ENCODE measurements at regions not wholly inside any gene's neighbourhood (a gene's known extent, or its start where the extent isn't known, plus 50 kb on each side); places are given as distances from the start of the nearest gene placed in this dataset.

- DNase-seq = no peak
These were observed 701.7 kb downstream of the TYW1 start for GRCh38 chr7:67698354-67698753.

GRCh38 chr7:67705850-67706249 lies 709.2 kb downstream of the TYW1 start:
- no peak for DNase-seq

- no peak for DNase-seq
These were observed 715.1 kb downstream of the TYW1 start for GRCh38 chr7:67711706-67712105.

- DNase-seq = no peak
These were observed 716.9 kb downstream of the TYW1 start for GRCh38 chr7:67713451-67714056.

GRCh38 chr7:67716729-67717128 lies 720.1 kb downstream of the TYW1 start:
- no peak for DNase-seq

GRCh38 chr7:67723591-67723990 lies 727.0 kb downstream of the TYW1 start:
- DNase-seq = no peak

- DNase-seq = no peak
These were observed 727.8 kb downstream of the TYW1 start for GRCh38 chr7:67724435-67724834.

GRCh38 chr7:67724955-67725354 lies 728.3 kb downstream of the TYW1 start:
- DNase-seq = no peak

GRCh38 chr7:67725423-67725822 lies 728.8 kb downstream of the TYW1 start:
- DNase-seq = no peak

- no peak for DNase-seq
These were observed 733.1 kb downstream of the TYW1 start for GRCh38 chr7:67729771-67730170.

- DNase-seq = no peak
These were observed 735.1 kb downstream of the TYW1 start for GRCh38 chr7:67731704-67732103.

- DNase-seq = no peak
These were observed 736.3 kb downstream of the TYW1 start for GRCh38 chr7:67732898-67733297.

GRCh38 chr7:67738145-67738544 lies 741.5 kb downstream of the TYW1 start:
- DNase-seq = no peak

GRCh38 chr7:67738958-67739357 lies 742.3 kb downstream of the TYW1 start:
- DNase-seq = no peak

- DNase-seq = no peak
These were observed 746.9 kb downstream of the TYW1 start for GRCh38 chr7:67743501-67743900.

- DNase-seq = no peak
These were observed 755.6 kb downstream of the TYW1 start for GRCh38 chr7:67752227-67752626.

- no peak for DNase-seq
These were observed 757.3 kb downstream of the TYW1 start for GRCh38 chr7:67753891-67754290.

GRCh38 chr7:67754651-67755050 lies 758.0 kb downstream of the TYW1 start:
- DNase-seq = no peak

GRCh38 chr7:67758551-67758950 lies 761.9 kb downstream of the TYW1 start:
- no peak for DNase-seq

- DNase-seq = no peak
These were observed 764.3 kb downstream of the TYW1 start for GRCh38 chr7:67760971-67761370.

- DNase-seq = no peak
These were observed 765.9 kb downstream of the TYW1 start for GRCh38 chr7:67762516-67762915.

GRCh38 chr7:67764289-67764688 lies 767.7 kb downstream of the TYW1 start:
- DNase-seq = no peak

- no peak for DNase-seq
These were observed 769.0 kb downstream of the TYW1 start for GRCh38 chr7:67765481-67766175.

GRCh38 chr7:67766906-67767410 lies 770.3 kb downstream of the TYW1 start:
- DNase-seq = no peak

Measured in stimulated activated CD4-positive, alpha-beta T cell treated with anti-CD3 and anti-CD28 coated beads, Interleukin-1b, Interleukin-23, amount 100 ng/mL, for 48 hours (primary cell).